ENCODE measurements at regions not wholly inside any gene's neighbourhood (a gene's known extent, or its start where the extent isn't known, plus 50 kb on each side); places are given as distances from the start of the nearest gene placed in this dataset.

GRCh38 chr1:30117685-30118084, 605.7 kb downstream of the MATN1 start:
- TF ChIP-seq CTCF (IDR thresholded peaks at IDR 0.05) (no peak), EP300 (IDR thresholded peaks at IDR 0.05) (no peak), POLR2AphosphoS5 (IDR thresholded peaks at IDR 0.05) (no peak), POLR2A (IDR thresholded peaks at IDR 0.05) (no peak)
